ENCODE measurements at regions not wholly inside any gene's neighbourhood (a gene's known extent, or its start where the extent isn't known, plus 50 kb on each side); places are given as distances from the start of the nearest gene placed in this dataset.

- FAIRE-seq (no peak), DNase-seq (ENCODE audit: insufficient read length, low spot score) (no peak)
- no peak for TF ChIP-seq CTCF (IDR thresholded peaks at IDR 0.05; ENCODE audit: insufficient read depth, missing control alignments)
These were observed 411.2 kb downstream of the MATN1 start for GRCh38 chr1:30312226-30312625.

GRCh38 chr1:30311749-30312148 is 411.6 kb downstream of the MATN1 start:
- no peak for DNase-seq (ENCODE audit: insufficient read length, low spot score)
- no peak for FAIRE-seq

GRCh38 chr1:30310966-30311742 is 412.2 kb downstream of the MATN1 start:
- DNase-seq (ENCODE audit: insufficient read length, low spot score) (no peak), FAIRE-seq (no peak)

More at GRCh38 chr1:30311749-30312148, 411.6 kb downstream of the MATN1 start:
- TF ChIP-seq CTCF (IDR thresholded peaks at IDR 0.05; ENCODE audit: insufficient read depth, missing control alignments) = no peak

GRCh38 chr1:30307182-30307581 is 416.2 kb downstream of the MATN1 start:
- TF ChIP-seq CTCF (IDR thresholded peaks at IDR 0.05; ENCODE audit: insufficient read depth, missing control alignments) = no peak
- FAIRE-seq (no peak), DNase-seq (ENCODE audit: insufficient read length, low spot score) (no peak)

More at GRCh38 chr1:30310966-30311742, 412.2 kb downstream of the MATN1 start:
- TF ChIP-seq CTCF (IDR thresholded peaks at IDR 0.05; ENCODE audit: insufficient read depth, missing control alignments) = no peak

- no peak for TF ChIP-seq CTCF (IDR thresholded peaks at IDR 0.05; ENCODE audit: insufficient read depth, missing control alignments)
- DNase-seq (ENCODE audit: insufficient read length, low spot score) (no peak), FAIRE-seq (no peak)
These were observed 417.9 kb downstream of the MATN1 start for GRCh38 chr1:30305519-30305918.

- FAIRE-seq (no peak), DNase-seq (ENCODE audit: insufficient read length, low spot score) (no peak)
- no peak for TF ChIP-seq CTCF (IDR thresholded peaks at IDR 0.05; ENCODE audit: insufficient read depth, missing control alignments)
These were observed 418.3 kb downstream of the MATN1 start for GRCh38 chr1:30305061-30305460.

- no peak for FAIRE-seq
- DNase-seq (ENCODE audit: insufficient read length, low spot score) = no peak
- no peak for TF ChIP-seq CTCF (IDR thresholded peaks at IDR 0.05; ENCODE audit: insufficient read depth, missing control alignments)
These were observed 419.3 kb downstream of the MATN1 start for GRCh38 chr1:30304080-30304479.

All from D721Med (cell line).